Adrenal gland (tissue), 9 donors: ENCODE measurements at regions not wholly inside any gene's neighbourhood (a gene's known extent, or its start where the extent isn't known, plus 50 kb on each side); places are given as distances from the start of the nearest gene placed in this dataset.

ENCODE experiments used
- DNase-seq, 7 donors: peaks; one replicate each; pipeline ENCODE4 v3.0.0-alpha.2; 2019 to 2020
- H3K27ac ChIP-seq, 5 donors: fragments of 200-600 bp; sonication (generic) in 4 of 5; 1 replicate in 3 of 5; 2 replicates in 2 of 5; pipeline versions ENCODE4 v1.5.1 to v1.8.0; 2016 to 2020; ENCODE audit warnings: mild to moderate bottlenecking in 1 of 5
- H3K27me3 ChIP-seq: fragments of 200-600 bp; 2 replicates; pipeline ENCODE4 v1.8.0; 2021
- H3K36me3 ChIP-seq, 2 donors: fragments of 200-600 bp; replicated peaks in 1 of 2; 1 replicate in 1 of 2; 2 replicates in 1 of 2; pipeline versions ENCODE4 v1.5.1 to v1.8.0; 2018 to 2022
- H3K4me1 ChIP-seq, 2 donors: fragments of 200-600 bp; replicated peaks in 1 of 2; 1 replicate in 1 of 2; 2 replicates in 1 of 2; pipeline versions ENCODE4 v1.5.1 to v1.8.0; 2018 to 2021
- H3K4me3 ChIP-seq, 4 donors: fragments of 200-600 bp; sonication (generic) in 3 of 4; one replicate each; pipeline ENCODE4 v1.5.1; 2016 to 2018
- H3K9me3 ChIP-seq, 3 donors: fragments of 200-600 bp; sonication (generic) in 1 of 3; replicated peaks in 1 of 3; 1 replicate in 2 of 3; 2 replicates in 1 of 3; pipeline versions ENCODE4 v1.5.1 to v1.8.0; 2016 to 2021
- CTCF ChIP-seq, 6 experiments: fragments of 450-650 bp in 4 of 6; fragments of 200-600 bp in 2 of 6; sonication (generic) in 1 of 6; IDR thresholded peaks; 1 replicate in 5 of 6; 2 replicates in 1 of 6; pipeline versions ENCODE4 v1.5.1 to v1.8.0; 2016 to 2021; ENCODE audit warnings: antibody characterized with exemption in 6 of 6, mild to moderate bottlenecking in 2 of 6, moderate library complexity in 1 of 6
- POLR2A ChIP-seq, 2 donors: fragments of 450-650 bp; IDR thresholded peaks; one replicate each; pipeline ENCODE4 v1.6.1; 2017; ENCODE audit warnings: antibody characterized with exemption in 2 of 2, mild to moderate bottlenecking in 2 of 2, moderate library complexity in 1 of 2
- WGBS, 4 donors: extraction: QIAGEN DNeasy Blood & Tissue Kit in 2 of 4; methylation state at CpG; one replicate each; pipeline versions ENCODE4 v1.1.5 to v1.1.7; 2013 to 2017; 5-methylcytosine and 5-hydroxymethylcytosine counted together
- intact Hi-C, 2 donors: fragments of 100-400 bp; cut with DNase I; formaldehyde crosslinking; loops; one replicate each; pipeline versions ENCODE4 v1.14.1 to v1.15.0; 2022 to 2023
- donor health status: healthy with polysubstance abuse.
- donor health status: Bipolar disorder and iron deficiency.
- donor health status: DM: yes; HTN: yes; CAD: no.
- donor health status: DM: no; HTN: no; CAD: no.
- donor health status: DM: no; HTN: no; CAD: no.

- WGBS, 4 donors = 84 to 91% (median 89%) methylated on average over 4 to 6 of the region's 6 CpGs
- DNase-seq = no peak
- no peaks in the 10 kb centered on the region for H3K9me3 ChIP-seq
- no peaks in the 10 kb centered on the region for H3K27me3 ChIP-seq
- intact Hi-C loops = no loop called here
- H3K27ac ChIP-seq = no peak overlapping the region
- no peak overlapping the region for H3K4me3 ChIP-seq
- H3K4me1 ChIP-seq = no peaks in the 10 kb centered on the region
- no peaks in the 10 kb centered on the region for H3K36me3 ChIP-seq
- TF ChIP-seq CTCF (IDR thresholded peaks at IDR 0.05) = no peak
- no peak for TF ChIP-seq POLR2A (IDR thresholded peaks at IDR 0.05)
Observed at GRCh38 chr15:77837649-77838025, 204.9 kb upstream of the LINGO1 start.

- Histone ChIP-seq H3K27me3 (no peaks in the 10 kb centered on the region), H3K27ac (no peak overlapping the region), H3K4me1 (no peaks in the 10 kb centered on the region), H3K36me3 (no peaks in the 10 kb centered on the region), H3K9me3 (no peaks in the 10 kb centered on the region), H3K4me3 (no peak overlapping the region)
- 70 to 72% (median 71%) methylated on average over 12 of the region's 12 CpGs for WGBS, 4 donors
- intact Hi-C loops = no loop called here
- TF ChIP-seq CTCF (IDR thresholded peaks at IDR 0.05) (no peak), POLR2A (IDR thresholded peaks at IDR 0.05) (no peak)
- no peak for DNase-seq
Observed at GRCh38 chr15:77836906-77837648, 204.4 kb upstream of the LINGO1 start.

GRCh38 chr15:77836121-77836692 lies 203.5 kb upstream of the LINGO1 start:
- TF ChIP-seq CTCF (IDR thresholded peaks at IDR 0.05) = no peak
- TF ChIP-seq POLR2A (IDR thresholded peaks at IDR 0.05) = no peak
- Histone ChIP-seq H3K27ac (no peak overlapping the region), H3K27me3 (no peaks in the 10 kb centered on the region), H3K9me3 (no peaks in the 10 kb centered on the region), H3K4me1 (no peaks in the 10 kb centered on the region), H3K4me3 (no peak overlapping the region), H3K36me3 (no peaks in the 10 kb centered on the region)
- no peak for DNase-seq
- intact Hi-C loops = no loop called here
- WGBS, 4 donors = 39 to 57% (median 50%) methylated on average over 4 to 6 of the region's 6 CpGs

GRCh38 chr15:77834276-77834990 lies 201.7 kb upstream of the LINGO1 start:
- no peak for TF ChIP-seq CTCF (IDR thresholded peaks at IDR 0.05)
- no peak for TF ChIP-seq POLR2A (IDR thresholded peaks at IDR 0.05)
- 91 to 95% (median 92%) methylated on average over 7 of the region's 7 CpGs for WGBS, 4 donors
- no peaks in the 10 kb centered on the region for H3K27me3 ChIP-seq
- no peaks in the 10 kb centered on the region for H3K36me3 ChIP-seq
- no peak overlapping the region for H3K27ac ChIP-seq
- peaks cover 0 to 4% of the 10 kb centered on the region in 2 donors for H3K4me1 ChIP-seq
- DNase-seq = no peak
- intact Hi-C loops = no loop called here
- H3K4me3 ChIP-seq = no peak overlapping the region
- no peaks in the 10 kb centered on the region for H3K9me3 ChIP-seq
